GM21390 (cell line): ENCODE measurements at regions not wholly inside any gene's neighbourhood (a gene's known extent, or its start where the extent isn't known, plus 50 kb on each side); places are given as distances from the start of the nearest gene placed in this dataset.

Experiments
- ATAC-seq: cut with Tn5 transposase; IDR thresholded peaks from one replicate; pipeline ENCODE4 v1.9.1; 2021; ENCODE audit not compliant: unreplicated experiment

GRCh38 chr11:95520369-95521132 lies 269.0 kb downstream of the FAM76B start:
- no peak for ATAC-seq

- no peak for ATAC-seq
Observed at GRCh38 chr11:95519912-95520311, 269.7 kb downstream of the FAM76B start.

- no peak for ATAC-seq
Observed at GRCh38 chr11:95517453-95517852, 272.1 kb downstream of the FAM76B start.

GRCh38 chr11:95516786-95517185 lies 272.8 kb downstream of the FAM76B start:
- ATAC-seq, result no peak

GRCh38 chr11:95516175-95516574 lies 273.4 kb downstream of the FAM76B start:
- no peak for ATAC-seq

- ATAC-seq, result no peak
Observed at GRCh38 chr11:95515371-95515770, 274.2 kb downstream of the FAM76B start.

GRCh38 chr11:95514416-95515110 lies 275.0 kb downstream of the FAM76B start:
- no peak for ATAC-seq

- no peak for ATAC-seq
Observed at GRCh38 chr11:95512682-95513081, 276.9 kb downstream of the FAM76B start.

GRCh38 chr11:95512177-95512576 lies 277.4 kb downstream of the FAM76B start:
- no peak for ATAC-seq

GRCh38 chr11:95508219-95508890 lies 277.4 kb upstream of the SESN3 start:
- no peak for ATAC-seq

GRCh38 chr11:95507794-95508193 lies 276.8 kb upstream of the SESN3 start:
- ATAC-seq, result no peak

GRCh38 chr11:95506777-95507176 lies 275.8 kb upstream of the SESN3 start:
- no peak for ATAC-seq

GRCh38 chr11:95505927-95506426 lies 275.0 kb upstream of the SESN3 start:
- no peak for ATAC-seq

GRCh38 chr11:95503047-95503446 lies 272.0 kb upstream of the SESN3 start:
- no peak for ATAC-seq

GRCh38 chr11:95502522-95502921 lies 271.5 kb upstream of the SESN3 start:
- ATAC-seq, result no peak

- ATAC-seq, result no peak
Observed at GRCh38 chr11:95501761-95502266, 270.8 kb upstream of the SESN3 start.

- ATAC-seq, result no peak
Observed at GRCh38 chr11:95500466-95500865, 269.5 kb upstream of the SESN3 start.

- ATAC-seq, result no peak
Observed at GRCh38 chr11:95499516-95500135, 268.6 kb upstream of the SESN3 start.

- ATAC-seq, result no peak
Observed at GRCh38 chr11:95498722-95499425, 267.9 kb upstream of the SESN3 start.

- no peak for ATAC-seq
Observed at GRCh38 chr11:95496901-95497300, 265.9 kb upstream of the SESN3 start.

- no peak for ATAC-seq
Observed at GRCh38 chr11:95495706-95496105, 264.7 kb upstream of the SESN3 start.
